ENCODE measurements at regions not wholly inside any gene's neighbourhood (a gene's known extent, or its start where the extent isn't known, plus 50 kb on each side); places are given as distances from the start of the nearest gene placed in this dataset.

- intact Hi-C loops (cut with micrococcal nuclease; ENCODE audit: unreplicated experiment) (no loop called here), in situ Hi-C loops (cut with HindIII; ENCODE audit: extremely low pct_ligation_motif_present, low pct_unique_long_range_greater_than_20kb) (no loop called here)
- Histone ChIP-seq H3K9ac (ENCODE audit: insufficient read depth, low read depth, low read length) (no peak overlapping the region), H3K36me3 (replicated peaks in 1 of 2; ENCODE audit: control insufficient read depth in 1 of 2, insufficient read depth in 2 of 2, low read length in 2 of 2) (no peaks in the 10 kb centered on the region), H3K79me2 (ENCODE audit: insufficient read depth, low read length) (no peaks in the 10 kb centered on the region), H3K27me3 (ENCODE audit: control insufficient read depth in 1 of 2, insufficient read depth in 2 of 2, low read length in 2 of 2) (no peaks in the 10 kb centered on the region), H3K4me3 (replicated peaks in 1 of 3; ENCODE audit: insufficient read depth in 1 of 3, low read depth in 2 of 3, low read length in 3 of 3) (no peak overlapping the region), H2AFZ (ENCODE audit: low read length) (no peak overlapping the region), H3K4me1 (ENCODE audit: insufficient read depth, low read length) (no peaks in the 10 kb centered on the region), H3K9me3 (ENCODE audit: low read length) (peaks cover 86% of the 10 kb centered on the region), H3K27ac (ENCODE audit: extremely low read length, insufficient read depth, low read length) (no peak overlapping the region), H3K4me2 (ENCODE audit: low read depth, low read length) (no peak overlapping the region), H4K20me1 (ENCODE audit: insufficient read depth, low read length) (no peaks in the 10 kb centered on the region)
- DNase-seq (ENCODE audit: low spot score) = no peak
- 3% methylated on average over 5 of the region's 5 CpGs for WGBS (ENCODE audit: low lambda C conversion rate)
- ATAC-seq = no peak
- CTCF ChIA-PET (ENCODE audit: low intra/inter-chr PET ratio, low total read pairs) = no interaction called here
- TF ChIP-seq REPIN1 (CRISPR knock-in tag; IDR thresholded peaks at IDR 0.05; ENCODE audit: borderline replicate concordance, low read depth) = no peak
- TF ChIP-seq GZF1 (CRISPR knock-in tag; IDR thresholded peaks at IDR 0.05) = no peak
- TF ChIP-seq ZNF772 (CRISPR knock-in tag; IDR thresholded peaks at IDR 0.05) = no peak
- no peak for TF ChIP-seq IKZF4 (CRISPR knock-in tag; IDR thresholded peaks at IDR 0.05; ENCODE audit: borderline replicate concordance, low read depth, not compliant biosample characterization)
- POLR2A ChIA-PET = no interaction called here
- FAIRE-seq = no peak
- no TSS peak for BruUV-seq (replicated peaks)
Observed at GRCh38 chr15:47027322-47027946, 689.9 kb upstream of the SEMA6D start.

DNA sequence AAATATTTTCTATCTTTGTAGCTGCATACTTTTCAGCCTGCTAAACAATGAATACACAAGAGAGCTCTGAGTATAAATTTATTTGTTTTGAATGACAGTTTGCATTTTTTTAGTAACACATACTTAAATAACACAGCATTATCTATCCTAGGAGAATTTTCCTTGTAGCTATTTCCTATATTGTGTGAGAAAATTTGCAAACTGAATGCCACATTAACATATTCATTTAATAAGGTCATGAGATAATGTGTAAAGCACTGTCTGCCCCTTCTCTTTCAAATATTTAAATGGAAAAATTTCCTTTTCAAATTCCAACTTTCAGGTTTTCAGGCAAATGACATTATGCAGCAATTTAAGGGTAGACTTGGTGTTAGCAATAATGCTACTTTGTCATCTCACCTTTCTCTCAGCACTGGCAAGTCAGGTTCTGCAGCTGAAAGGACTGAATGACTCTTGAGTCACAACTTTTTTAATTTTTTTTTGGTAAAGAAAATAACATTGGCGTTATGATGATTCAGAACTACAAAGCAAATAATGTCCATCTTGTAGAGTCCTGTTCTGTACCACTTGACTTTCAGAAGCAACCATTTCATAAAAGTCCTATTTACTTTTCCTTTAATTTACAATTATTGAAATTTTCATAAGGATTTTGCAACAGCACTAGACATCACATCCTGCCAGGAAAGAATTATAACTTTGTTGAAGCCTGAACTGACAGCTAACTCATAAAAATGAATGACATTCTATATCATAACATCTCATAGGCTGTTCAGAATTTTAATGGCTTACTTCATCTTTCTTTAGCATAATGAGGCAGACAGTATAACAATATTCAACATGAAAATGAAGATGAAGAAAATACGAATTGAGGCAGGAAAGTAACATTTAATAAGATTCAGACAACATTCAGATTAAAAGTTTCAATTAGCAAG, 681.6 kb upstream of the SEMA6D start:
- intact Hi-C loops (cut with micrococcal nuclease; ENCODE audit: unreplicated experiment) (no loop called here), in situ Hi-C loops (cut with HindIII; ENCODE audit: extremely low pct_ligation_motif_present, low pct_unique_long_range_greater_than_20kb) (no loop called here)
- H2AFZ ChIP-seq (ENCODE audit: low read length) = no peak overlapping the region
- no peaks in the 10 kb centered on the region for H3K79me2 ChIP-seq (ENCODE audit: insufficient read depth, low read length)
- no peaks in the 10 kb centered on the region for H3K4me1 ChIP-seq (ENCODE audit: insufficient read depth, low read length)
- H3K9ac ChIP-seq (ENCODE audit: insufficient read depth, low read depth, low read length) = no peak overlapping the region
- peaks cover 90% of the 10 kb centered on the region for H3K9me3 ChIP-seq (ENCODE audit: low read length)
- no peaks in the 10 kb centered on the region for H3K36me3 ChIP-seq (replicated peaks in 1 of 2; ENCODE audit: control insufficient read depth in 1 of 2, insufficient read depth in 2 of 2, low read length in 2 of 2)
- POLR2A ChIA-PET = no interaction called here
- no peak for FAIRE-seq
- no peaks in the 10 kb centered on the region for H4K20me1 ChIP-seq (ENCODE audit: insufficient read depth, low read length)
- no TSS peak for BruUV-seq (replicated peaks)
- ATAC-seq = no peak
- no peaks in the 10 kb centered on the region for H3K27me3 ChIP-seq (ENCODE audit: control insufficient read depth in 1 of 2, insufficient read depth in 2 of 2, low read length in 2 of 2)
- no peak overlapping the region for H3K4me2 ChIP-seq (ENCODE audit: low read depth, low read length)
- DNase-seq (ENCODE audit: low spot score) = no peak
- CTCF ChIA-PET (ENCODE audit: low intra/inter-chr PET ratio, low total read pairs) = no interaction called here
- 0% methylated on average over 2 of the region's 2 CpGs for WGBS (ENCODE audit: low lambda C conversion rate)
- no peak overlapping the region for H3K27ac ChIP-seq (ENCODE audit: extremely low read length, insufficient read depth, low read length)
- no peak overlapping the region for H3K4me3 ChIP-seq (replicated peaks in 1 of 3; ENCODE audit: insufficient read depth in 1 of 3, low read depth in 2 of 3, low read length in 3 of 3)
- no peak for TF ChIP-seq ZBTB25 (CRISPR knock-in tag; IDR thresholded peaks at IDR 0.05)
- TF ChIP-seq ZNF660 (CRISPR knock-in tag; IDR thresholded peaks at IDR 0.05; ENCODE audit: borderline replicate concordance, low read depth) = no peak
- no peak for TF ChIP-seq NFE2 (CRISPR knock-in tag; IDR thresholded peaks at IDR 0.05)
- TF ChIP-seq, protein P1, sequence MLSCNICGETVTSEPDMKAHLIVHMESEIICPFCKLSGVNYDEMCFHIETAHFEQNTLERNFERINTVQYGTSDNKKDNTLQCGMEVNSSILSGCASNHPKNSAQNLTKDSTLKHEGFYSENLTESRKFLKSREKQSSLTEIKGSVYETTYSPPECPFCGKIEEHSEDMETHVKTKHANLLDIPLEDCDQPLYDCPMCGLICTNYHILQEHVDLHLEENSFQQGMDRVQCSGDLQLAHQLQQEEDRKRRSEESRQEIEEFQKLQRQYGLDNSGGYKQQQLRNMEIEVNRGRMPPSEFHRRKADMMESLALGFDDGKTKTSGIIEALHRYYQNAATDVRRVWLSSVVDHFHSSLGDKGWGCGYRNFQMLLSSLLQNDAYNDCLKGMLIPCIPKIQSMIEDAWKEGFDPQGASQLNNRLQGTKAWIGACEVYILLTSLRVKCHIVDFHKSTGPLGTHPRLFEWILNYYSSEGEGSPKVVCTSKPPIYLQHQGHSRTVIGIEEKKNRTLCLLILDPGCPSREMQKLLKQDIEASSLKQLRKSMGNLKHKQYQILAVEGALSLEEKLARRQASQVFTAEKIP (CRISPR knock-in tag; IDR thresholded peaks at IDR 0.05; ENCODE audit: borderline replicate concordance) = no peak
- TF ChIP-seq ZBTB20 (CRISPR knock-in tag; IDR thresholded peaks at IDR 0.05; ENCODE audit: borderline replicate concordance, low read depth) = no peak
- TF ChIP-seq STAT5B (CRISPR knock-in tag; IDR thresholded peaks at IDR 0.05) = no peak
- TF ChIP-seq DMAP1 (CRISPR knock-in tag; IDR thresholded peaks at IDR 0.05) = no peak
- no peak for TF ChIP-seq ZNF12 (CRISPR knock-in tag; IDR thresholded peaks at IDR 0.05)
- no peak for TF ChIP-seq ZSCAN20 (CRISPR knock-in tag; IDR thresholded peaks at IDR 0.05; ENCODE audit: borderline replicate concordance)
- no peak for TF ChIP-seq SIN3A (IDR thresholded peaks at IDR 0.05; ENCODE audit: borderline replicate concordance, low read depth, low read length)
- no peak for TF ChIP-seq ARNT2 (CRISPR knock-in tag; IDR thresholded peaks at IDR 0.05; ENCODE audit: low read depth)
